GM12874 (cell line): ENCODE measurements at regions not wholly inside any gene's neighbourhood (a gene's known extent, or its start where the extent isn't known, plus 50 kb on each side); places are given as distances from the start of the nearest gene placed in this dataset.

Experiments used
- CTCF ChIP-seq: IDR thresholded peaks from 2 replicates; pipeline ENCODE4 v1.5.1; 2011; ENCODE audit warnings: low read depth, mild to moderate bottlenecking, control low read depth, low read length, moderate library complexity; ENCODE audit not compliant: insufficient read depth

GRCh38 chr9:135391759-135392158 is 87.8 kb upstream of the PPP1R26 start:
- no peak for TF ChIP-seq CTCF

GRCh38 chr9:135392511-135392910 is 87.1 kb upstream of the PPP1R26 start:
- TF ChIP-seq CTCF: no peak

- no peak for TF ChIP-seq CTCF
Observed at GRCh38 chr9:135394131-135394530, 85.5 kb upstream of the PPP1R26 start.

GRCh38 chr9:135394699-135395645 is 84.6 kb upstream of the PPP1R26 start:
- TF ChIP-seq CTCF: no peak

- no peak for TF ChIP-seq CTCF
Observed at GRCh38 chr9:135397142-135397541, 82.4 kb upstream of the PPP1R26 start.

GRCh38 chr9:135399000-135399649 is 80.5 kb upstream of the PPP1R26 start:
- TF ChIP-seq CTCF: no peak

- no peak for TF ChIP-seq CTCF
Observed at GRCh38 chr9:135400496-135400895, 79.1 kb upstream of the PPP1R26 start.
